ENCODE measurements at regions not wholly inside any gene's neighbourhood (a gene's known extent, or its start where the extent isn't known, plus 50 kb on each side); places are given as distances from the start of the nearest gene placed in this dataset.

DNA sequence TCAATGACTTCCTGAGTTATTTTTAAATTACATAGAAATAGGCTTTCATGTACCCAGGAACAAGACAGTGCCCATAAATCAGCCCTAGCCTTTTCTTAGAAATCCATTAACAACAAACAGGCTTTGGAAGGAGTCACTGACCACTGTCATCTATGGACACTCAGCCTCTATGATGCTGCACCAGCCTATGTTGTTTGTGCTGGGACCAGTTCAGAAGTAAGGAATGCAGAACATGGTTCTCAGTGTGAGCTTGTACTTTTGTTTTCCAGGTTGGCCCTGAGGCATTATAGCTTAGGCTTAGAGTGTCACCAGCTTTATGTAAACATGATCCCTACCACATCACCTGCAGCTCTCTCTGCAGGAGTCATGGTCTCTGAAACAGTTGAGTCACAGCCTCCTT lies 335.7 kb upstream of the CDH7 start:
- POLR2A ChIA-PET (ENCODE audit: unreplicated experiment): interaction anchor here (0.6 kb wide), 1 partner anchor 12 kb away, joined by 3 read pairs; no protein-coding TSS in a partner anchor
- no peaks in the 10 kb centered on the region; the same call in 1 of the 2 replicates for H4K20me1 ChIP-seq (ENCODE audit: insufficient read depth)
- no peak overlapping the region for H3K4me2 ChIP-seq
- H3F3A ChIP-seq (ENCODE audit: insufficient read depth, low read depth): no peaks in the 10 kb centered on the region; the same call in 1 of the 2 replicates
- no peak overlapping the region for H3K27ac ChIP-seq
- H3K4me3 ChIP-seq: no peak overlapping the region
- intact Hi-C loops (cut with micrococcal nuclease; ENCODE audit: unreplicated experiment): no loop called here
- H2AFZ ChIP-seq: no peak overlapping the region
- no peaks in the 10 kb centered on the region for H3K4me1 ChIP-seq (replicated peaks; ENCODE audit: insufficient read depth)
- TF ChIP-seq, protein P1, sequence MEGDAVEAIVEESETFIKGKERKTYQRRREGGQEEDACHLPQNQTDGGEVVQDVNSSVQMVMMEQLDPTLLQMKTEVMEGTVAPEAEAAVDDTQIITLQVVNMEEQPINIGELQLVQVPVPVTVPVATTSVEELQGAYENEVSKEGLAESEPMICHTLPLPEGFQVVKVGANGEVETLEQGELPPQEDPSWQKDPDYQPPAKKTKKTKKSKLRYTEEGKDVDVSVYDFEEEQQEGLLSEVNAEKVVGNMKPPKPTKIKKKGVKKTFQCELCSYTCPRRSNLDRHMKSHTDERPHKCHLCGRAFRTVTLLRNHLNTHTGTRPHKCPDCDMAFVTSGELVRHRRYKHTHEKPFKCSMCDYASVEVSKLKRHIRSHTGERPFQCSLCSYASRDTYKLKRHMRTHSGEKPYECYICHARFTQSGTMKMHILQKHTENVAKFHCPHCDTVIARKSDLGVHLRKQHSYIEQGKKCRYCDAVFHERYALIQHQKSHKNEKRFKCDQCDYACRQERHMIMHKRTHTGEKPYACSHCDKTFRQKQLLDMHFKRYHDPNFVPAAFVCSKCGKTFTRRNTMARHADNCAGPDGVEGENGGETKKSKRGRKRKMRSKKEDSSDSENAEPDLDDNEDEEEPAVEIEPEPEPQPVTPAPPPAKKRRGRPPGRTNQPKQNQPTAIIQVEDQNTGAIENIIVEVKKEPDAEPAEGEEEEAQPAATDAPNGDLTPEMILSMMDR (conservative IDR thresholded peaks at IDR 0.05): no peak
- no peak for TF ChIP-seq EZH2 (IDR thresholded peaks at IDR 0.05; ENCODE audit: low read depth)
- H3K36me3 ChIP-seq (ENCODE audit: low read depth): no peaks in the 10 kb centered on the region
- CTCF ChIA-PET: no interaction called here
- H3K27me3 ChIP-seq (ENCODE audit: insufficient read depth, low read depth): no peaks in the 10 kb centered on the region
- BruUV-seq (replicated peaks): no TSS peak
- H3K79me2 ChIP-seq (ENCODE audit: low read depth): no peaks in the 10 kb centered on the region
- peak; percentile 0 to 38 for DNase-seq
- H3K9me3 ChIP-seq (ENCODE audit: insufficient read depth, low read depth): peaks cover 2% of the 10 kb centered on the region; the same call in 1 of the 2 replicates
- H3K9me2 ChIP-seq (ENCODE audit: insufficient read depth): no peaks in the 10 kb centered on the region

DNA sequence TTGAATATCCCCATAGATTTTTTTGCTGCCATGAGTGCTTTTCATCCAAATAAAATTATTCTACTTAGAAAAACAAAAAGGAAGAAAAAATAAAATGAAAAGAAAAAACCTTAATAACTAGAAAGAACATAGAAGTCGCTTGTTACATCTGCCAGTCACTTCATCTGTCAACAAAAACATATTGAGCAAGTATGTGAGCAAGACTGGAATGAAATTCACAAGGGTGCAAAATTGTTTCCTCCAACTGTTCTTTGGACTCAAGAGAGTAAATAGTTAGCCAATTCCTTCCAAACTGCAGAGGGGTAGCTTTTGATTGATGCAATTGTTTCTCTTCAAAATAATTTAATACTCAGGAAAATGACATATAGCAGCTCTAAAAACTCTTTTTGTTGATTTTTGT lies 336.3 kb upstream of the CDH7 start:
- ChIA-PET POLR2A (ENCODE audit: unreplicated experiment) (no interaction called here), CTCF (no interaction called here)
- Histone ChIP-seq H3K9me3 (ENCODE audit: insufficient read depth, low read depth) (no peaks in the 10 kb centered on the region; the same call in 1 of the 2 replicates), H3K79me2 (ENCODE audit: low read depth) (no peaks in the 10 kb centered on the region), H3K9me2 (ENCODE audit: insufficient read depth) (no peaks in the 10 kb centered on the region), H3K4me3 (no peak overlapping the region), H3K4me1 (replicated peaks; ENCODE audit: insufficient read depth) (no peaks in the 10 kb centered on the region), H4K20me1 (ENCODE audit: insufficient read depth) (no peaks in the 10 kb centered on the region; the same call in 1 of the 2 replicates), H3K27me3 (ENCODE audit: insufficient read depth, low read depth) (no peaks in the 10 kb centered on the region), H3F3A (ENCODE audit: insufficient read depth, low read depth) (no peaks in the 10 kb centered on the region; the same call in 1 of the 2 replicates), H3K4me2 (no peak overlapping the region), H2AFZ (no peak overlapping the region), H3K36me3 (ENCODE audit: low read depth) (no peaks in the 10 kb centered on the region), H3K27ac (no peak overlapping the region)
- DNase-seq: no peak
- intact Hi-C loops (cut with micrococcal nuclease; ENCODE audit: unreplicated experiment): no loop called here
- TF ChIP-seq EZH2 (IDR thresholded peaks at IDR 0.05; ENCODE audit: low read depth): no peak
- TF ChIP-seq, protein P1 (conservative IDR thresholded peaks at IDR 0.05): no peak
- no TSS peak for BruUV-seq (replicated peaks)

DNA sequence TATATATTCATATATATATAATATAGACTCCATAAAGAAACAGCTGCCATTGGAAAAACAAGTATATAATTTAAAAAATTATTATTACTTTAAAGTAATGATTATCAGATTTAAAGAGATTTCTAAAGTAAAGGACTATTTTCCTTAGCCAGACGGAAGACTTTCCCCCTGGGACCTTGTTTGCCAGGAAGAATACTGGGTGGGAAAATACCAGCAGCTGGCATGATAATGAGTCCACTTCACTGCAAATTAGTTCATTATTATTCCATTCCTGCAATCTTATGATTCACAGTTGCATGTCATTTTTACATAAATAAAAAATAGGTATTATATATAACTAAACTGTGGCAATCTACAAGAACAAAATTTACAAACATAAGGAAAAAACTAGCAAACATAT lies 339.8 kb upstream of the CDH7 start:
- Histone ChIP-seq H3K36me3 (ENCODE audit: low read depth) (no peaks in the 10 kb centered on the region), H3K4me2 (no peak overlapping the region), H3K9me2 (ENCODE audit: insufficient read depth) (no peaks in the 10 kb centered on the region), H2AFZ (no peak overlapping the region), H3K79me2 (ENCODE audit: low read depth) (no peaks in the 10 kb centered on the region), H3F3A (ENCODE audit: insufficient read depth, low read depth) (no peaks in the 10 kb centered on the region; the same call in 1 of the 2 replicates), H3K4me3 (no peak overlapping the region), H3K4me1 (replicated peaks; ENCODE audit: insufficient read depth) (no peaks in the 10 kb centered on the region), H3K27me3 (ENCODE audit: insufficient read depth, low read depth) (no peaks in the 10 kb centered on the region), H3K27ac (no peak overlapping the region), H4K20me1 (ENCODE audit: insufficient read depth) (no peaks in the 10 kb centered on the region), H3K9me3 (ENCODE audit: insufficient read depth, low read depth) (no peaks in the 10 kb centered on the region; the same call in 1 of the 2 replicates)
- BruUV-seq (replicated peaks): no TSS peak
- no peak for TF ChIP-seq EZH2 (IDR thresholded peaks at IDR 0.05; ENCODE audit: low read depth)
- TF ChIP-seq, protein P1 (conservative IDR thresholded peaks at IDR 0.05): no peak
- intact Hi-C loops (cut with micrococcal nuclease; ENCODE audit: unreplicated experiment): no loop called here
- no peak for DNase-seq
- CTCF ChIA-PET: no interaction called here
- POLR2A ChIA-PET (ENCODE audit: unreplicated experiment): no interaction called here

All from PC-9 (cell line).